ENCODE measurements at regions not wholly inside any gene's neighbourhood (a gene's known extent, or its start where the extent isn't known, plus 50 kb on each side); places are given as distances from the start of the nearest gene placed in this dataset.

DNA sequence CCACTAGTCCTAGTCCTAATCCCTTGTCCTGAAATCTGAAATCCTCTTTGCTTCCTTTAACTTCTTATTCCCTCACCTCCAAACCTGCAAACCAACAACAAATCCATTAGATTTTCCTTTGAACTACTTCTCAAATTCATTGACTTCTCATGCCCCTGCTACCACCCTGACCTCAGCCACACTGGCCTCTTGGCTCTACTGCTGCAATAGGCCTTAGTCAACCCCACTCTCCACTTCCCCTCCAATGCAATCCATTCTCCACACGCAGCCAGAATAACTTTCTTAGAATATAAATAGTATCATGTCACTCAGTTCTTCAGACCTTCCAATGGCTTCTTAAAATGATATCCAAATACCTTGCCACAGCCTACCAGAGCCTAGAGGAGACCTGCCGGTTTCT lies 131.1 kb upstream of the GADL1 start:
- 93% methylated on average over 2 of the region's 2 CpGs for WGBS (ENCODE audit: low lambda C conversion rate, missing lambda C conversion rate)

GRCh38 chr3:31027191-31027761 lies 132.8 kb upstream of the GADL1 start:
- H2AFZ ChIP-seq: no peak overlapping the region
- peaks cover 6% of the 10 kb centered on the region for H3K9me3 ChIP-seq (ENCODE audit: low read depth)
- no peak for DNase-seq (ENCODE audit: low spot score)
- no peak overlapping the region for H3K27ac ChIP-seq
- H3K4me2 ChIP-seq: no peak overlapping the region
- H3K27me3 ChIP-seq: no peaks in the 10 kb centered on the region
- H4K20me1 ChIP-seq (ENCODE audit: insufficient read depth, poor library complexity, severe bottlenecking): no peaks in the 10 kb centered on the region
- no peaks in the 10 kb centered on the region for H3K79me2 ChIP-seq
- WGBS (ENCODE audit: low lambda C conversion rate, missing lambda C conversion rate): 96% methylated on average over 1 of the region's 1 CpG
- no peaks in the 10 kb centered on the region for H3K4me1 ChIP-seq (ENCODE audit: insufficient read depth)
- no peak overlapping the region for H3K4me3 ChIP-seq
- TF ChIP-seq EZH2 (IDR thresholded peaks at IDR 0.05; ENCODE audit: borderline replicate concordance) (no peak), EZH2phosphoT487 (IDR thresholded peaks at IDR 0.05; ENCODE audit: low read depth, severe bottlenecking, unreplicated experiment) (no peak), CTCF (IDR thresholded peaks at IDR 0.05; ENCODE audit: poor library complexity) (no peak)
- no peaks in the 10 kb centered on the region for H3K9me2 ChIP-seq (replicated peaks; ENCODE audit: insufficient read depth)
- no peaks in the 10 kb centered on the region for H3K36me3 ChIP-seq (replicated peaks; ENCODE audit: insufficient read depth, low read depth)

More for the DNA sequence above, 131.1 kb upstream of the GADL1 start:
- no peaks in the 10 kb centered on the region for H3K4me1 ChIP-seq (ENCODE audit: insufficient read depth)
- H3K27ac ChIP-seq: no peak overlapping the region
- H2AFZ ChIP-seq: no peak overlapping the region
- no peaks in the 10 kb centered on the region for H3K36me3 ChIP-seq (replicated peaks; ENCODE audit: insufficient read depth, low read depth)
- H4K20me1 ChIP-seq (ENCODE audit: insufficient read depth, poor library complexity, severe bottlenecking): no peaks in the 10 kb centered on the region
- DNase-seq (ENCODE audit: low spot score): no peak
- no peak overlapping the region for H3K4me3 ChIP-seq
- TF ChIP-seq EZH2 (IDR thresholded peaks at IDR 0.05; ENCODE audit: borderline replicate concordance): no peak
- no peak for TF ChIP-seq CTCF (IDR thresholded peaks at IDR 0.05; ENCODE audit: poor library complexity)
- no peak for TF ChIP-seq EZH2phosphoT487 (IDR thresholded peaks at IDR 0.05; ENCODE audit: low read depth, severe bottlenecking, unreplicated experiment)
- peaks cover 6% of the 10 kb centered on the region for H3K9me3 ChIP-seq (ENCODE audit: low read depth)
- H3K79me2 ChIP-seq: no peaks in the 10 kb centered on the region
- no peak overlapping the region for H3K4me2 ChIP-seq
- H3K27me3 ChIP-seq: no peaks in the 10 kb centered on the region
- no peaks in the 10 kb centered on the region for H3K9me2 ChIP-seq (replicated peaks; ENCODE audit: insufficient read depth)

DNA sequence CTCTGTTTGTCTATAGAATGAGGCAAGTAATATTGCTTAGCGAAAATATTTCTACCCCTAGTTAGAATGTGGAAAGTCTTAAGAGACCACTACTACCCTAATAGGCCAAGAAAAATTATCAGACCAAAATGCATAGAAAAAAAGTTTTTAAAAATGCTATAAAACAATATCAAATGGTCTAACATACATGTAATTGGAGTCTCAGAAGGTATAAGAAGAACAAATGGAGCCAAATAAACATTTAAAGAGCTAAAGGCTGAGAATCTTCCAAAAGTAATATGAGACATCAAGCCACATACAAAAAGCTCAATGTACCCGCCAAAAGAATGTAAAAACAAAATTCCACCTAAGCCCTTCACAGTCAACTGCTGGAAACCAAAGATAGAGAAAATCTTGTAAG lies 133.5 kb upstream of the GADL1 start:
- H2AFZ ChIP-seq: no peak overlapping the region
- H3K9me3 ChIP-seq (ENCODE audit: low read depth): peaks cover 6% of the 10 kb centered on the region
- H3K4me1 ChIP-seq (ENCODE audit: insufficient read depth): no peaks in the 10 kb centered on the region
- H3K79me2 ChIP-seq: no peaks in the 10 kb centered on the region
- H3K4me2 ChIP-seq: no peak overlapping the region
- WGBS (ENCODE audit: low lambda C conversion rate, missing lambda C conversion rate): 94% methylated on average over 2 of the region's 2 CpGs
- no peak for DNase-seq (ENCODE audit: low spot score)
- H4K20me1 ChIP-seq (ENCODE audit: insufficient read depth, poor library complexity, severe bottlenecking): no peaks in the 10 kb centered on the region
- H3K27ac ChIP-seq: no peak overlapping the region
- H3K27me3 ChIP-seq: no peaks in the 10 kb centered on the region
- no peaks in the 10 kb centered on the region for H3K36me3 ChIP-seq (replicated peaks; ENCODE audit: insufficient read depth, low read depth)
- TF ChIP-seq EZH2 (IDR thresholded peaks at IDR 0.05; ENCODE audit: borderline replicate concordance) (no peak), CTCF (IDR thresholded peaks at IDR 0.05; ENCODE audit: poor library complexity) (no peak), EZH2phosphoT487 (IDR thresholded peaks at IDR 0.05; ENCODE audit: low read depth, severe bottlenecking, unreplicated experiment) (no peak)
- no peak overlapping the region for H3K4me3 ChIP-seq
- no peaks in the 10 kb centered on the region for H3K9me2 ChIP-seq (replicated peaks; ENCODE audit: insufficient read depth)
